ENCODE measurements at regions not wholly inside any gene's neighbourhood (a gene's known extent, or its start where the extent isn't known, plus 50 kb on each side); places are given as distances from the start of the nearest gene placed in this dataset.

DNA sequence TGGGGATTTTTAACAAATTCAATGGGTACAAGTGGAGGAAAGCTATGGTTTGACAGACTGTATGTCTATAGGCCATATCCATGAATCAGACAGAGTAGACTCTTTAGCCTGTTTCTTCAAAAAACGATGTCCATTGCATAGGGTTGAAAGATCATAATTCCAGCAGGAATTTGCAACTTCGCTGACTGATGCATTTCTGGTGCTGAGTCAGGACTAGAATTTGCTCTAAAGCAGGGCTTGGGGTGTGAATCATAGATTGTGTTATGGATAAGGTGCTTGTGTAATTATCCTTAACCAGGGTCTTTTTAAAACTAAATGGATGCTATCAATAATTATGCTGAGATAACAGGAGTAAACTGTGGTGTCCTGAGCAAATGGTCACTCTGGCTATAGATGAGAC lies 200.4 kb upstream of the TBC1D5 start:
- intact Hi-C loops (cut with DNase I) = no loop called here
- no peaks in the 10 kb centered on the region for H3K36me3 ChIP-seq
- H3K9me3 ChIP-seq = no peaks in the 10 kb centered on the region
- DNase-seq = no peak
- no peak overlapping the region for H3K27ac ChIP-seq
- TF ChIP-seq, protein P1, sequence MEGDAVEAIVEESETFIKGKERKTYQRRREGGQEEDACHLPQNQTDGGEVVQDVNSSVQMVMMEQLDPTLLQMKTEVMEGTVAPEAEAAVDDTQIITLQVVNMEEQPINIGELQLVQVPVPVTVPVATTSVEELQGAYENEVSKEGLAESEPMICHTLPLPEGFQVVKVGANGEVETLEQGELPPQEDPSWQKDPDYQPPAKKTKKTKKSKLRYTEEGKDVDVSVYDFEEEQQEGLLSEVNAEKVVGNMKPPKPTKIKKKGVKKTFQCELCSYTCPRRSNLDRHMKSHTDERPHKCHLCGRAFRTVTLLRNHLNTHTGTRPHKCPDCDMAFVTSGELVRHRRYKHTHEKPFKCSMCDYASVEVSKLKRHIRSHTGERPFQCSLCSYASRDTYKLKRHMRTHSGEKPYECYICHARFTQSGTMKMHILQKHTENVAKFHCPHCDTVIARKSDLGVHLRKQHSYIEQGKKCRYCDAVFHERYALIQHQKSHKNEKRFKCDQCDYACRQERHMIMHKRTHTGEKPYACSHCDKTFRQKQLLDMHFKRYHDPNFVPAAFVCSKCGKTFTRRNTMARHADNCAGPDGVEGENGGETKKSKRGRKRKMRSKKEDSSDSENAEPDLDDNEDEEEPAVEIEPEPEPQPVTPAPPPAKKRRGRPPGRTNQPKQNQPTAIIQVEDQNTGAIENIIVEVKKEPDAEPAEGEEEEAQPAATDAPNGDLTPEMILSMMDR (IDR thresholded peaks at IDR 0.05) = no peak
- TF ChIP-seq POLR2A (IDR thresholded peaks at IDR 0.05) = no peak
- TF ChIP-seq EP300 (IDR thresholded peaks at IDR 0.05) = no peak
- H3K4me3 ChIP-seq = no peak overlapping the region
- H3K27me3 ChIP-seq = no peaks in the 10 kb centered on the region
- 79 to 96% (median 86%) methylated on average over 2 of the region's 2 CpGs for WGBS, 3 donors
- no peaks in the 10 kb centered on the region for H3K4me1 ChIP-seq (ENCODE audit: insufficient read depth)

GRCh38 chr3:17941766-17942165 lies 199.3 kb upstream of the TBC1D5 start:
- TF ChIP-seq POLR2A (IDR thresholded peaks at IDR 0.05) = no peak
- TF ChIP-seq EP300 (IDR thresholded peaks at IDR 0.05) = no peak
- TF ChIP-seq, protein P1 (IDR thresholded peaks at IDR 0.05) = no peak
- no peak overlapping the region for H3K27ac ChIP-seq
- H3K9me3 ChIP-seq = no peaks in the 10 kb centered on the region
- no peak overlapping the region for H3K4me3 ChIP-seq
- intact Hi-C loops (cut with DNase I) = no loop called here
- no peaks in the 10 kb centered on the region for H3K27me3 ChIP-seq
- DNase-seq = no peak
- no peaks in the 10 kb centered on the region for H3K4me1 ChIP-seq (ENCODE audit: insufficient read depth)
- H3K36me3 ChIP-seq = no peaks in the 10 kb centered on the region

DNA sequence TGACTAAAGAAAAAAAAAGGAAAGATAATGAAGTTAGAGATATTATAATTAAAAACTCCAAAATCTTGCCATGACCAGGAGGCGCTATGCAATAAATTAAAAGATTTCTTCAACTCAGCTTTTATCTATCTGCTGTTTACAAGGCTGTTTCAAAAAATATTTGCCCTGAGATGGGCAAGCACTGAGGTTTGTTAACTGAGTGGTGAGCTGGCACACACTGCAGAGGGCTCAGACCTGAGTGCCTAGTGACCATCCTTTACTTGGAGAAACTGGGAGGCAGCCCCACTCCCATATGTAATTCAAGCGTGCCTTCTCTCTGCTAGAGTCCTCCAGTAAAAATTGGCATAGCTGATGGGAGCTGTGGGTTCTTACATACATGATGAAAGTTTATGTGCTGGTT lies 198.7 kb upstream of the TBC1D5 start:
- H3K36me3 ChIP-seq = no peaks in the 10 kb centered on the region
- 91 to 94% (median 94%) methylated on average over 2 of the region's 2 CpGs for WGBS, 3 donors
- intact Hi-C loops (cut with DNase I) = no loop called here
- no peak for DNase-seq
- H3K27ac ChIP-seq = no peak overlapping the region
- TF ChIP-seq, protein P1 (IDR thresholded peaks at IDR 0.05) = no peak
- no peaks in the 10 kb centered on the region for H3K4me1 ChIP-seq (ENCODE audit: insufficient read depth)
- no peaks in the 10 kb centered on the region for H3K27me3 ChIP-seq
- no peak overlapping the region for H3K4me3 ChIP-seq
- H3K9me3 ChIP-seq = no peaks in the 10 kb centered on the region

DNA sequence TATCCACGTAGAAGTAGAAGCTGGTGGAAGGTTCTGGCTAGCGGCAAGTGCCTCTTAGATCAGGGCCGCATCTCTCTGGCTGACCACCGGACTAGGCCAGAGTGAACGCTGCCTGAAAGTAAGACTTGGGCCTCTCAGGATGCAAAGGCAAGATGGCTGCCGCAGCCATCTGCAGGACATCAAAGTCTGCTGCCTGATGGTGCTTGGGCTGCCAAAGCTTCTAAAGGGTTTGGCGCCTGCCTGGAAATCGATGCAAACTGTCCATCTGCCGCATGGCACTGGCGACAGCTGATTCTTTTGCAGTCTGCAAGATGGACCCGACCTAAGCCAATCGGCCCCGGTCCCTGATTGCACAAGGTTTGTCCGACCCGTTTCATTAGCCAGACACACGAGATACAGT lies 196.7 kb upstream of the TBC1D5 start:
- intact Hi-C loops (cut with DNase I) = no loop called here
- no peaks in the 10 kb centered on the region for H3K27me3 ChIP-seq
- no peaks in the 10 kb centered on the region for H3K36me3 ChIP-seq
- H3K27ac ChIP-seq = no peak overlapping the region
- 96 to 98% (median 97%) methylated on average over 16 of the region's 16 CpGs for WGBS, 3 donors
- DNase-seq = no peak
- H3K4me3 ChIP-seq = no peak overlapping the region
- H3K9me3 ChIP-seq = no peaks in the 10 kb centered on the region
- TF ChIP-seq POLR2A (IDR thresholded peaks at IDR 0.05) (no peak), EP300 (IDR thresholded peaks at IDR 0.05) (no peak)
- TF ChIP-seq, protein P1 (IDR thresholded peaks at IDR 0.05) = no peak
- no peaks in the 10 kb centered on the region for H3K4me1 ChIP-seq (ENCODE audit: insufficient read depth)

DNA sequence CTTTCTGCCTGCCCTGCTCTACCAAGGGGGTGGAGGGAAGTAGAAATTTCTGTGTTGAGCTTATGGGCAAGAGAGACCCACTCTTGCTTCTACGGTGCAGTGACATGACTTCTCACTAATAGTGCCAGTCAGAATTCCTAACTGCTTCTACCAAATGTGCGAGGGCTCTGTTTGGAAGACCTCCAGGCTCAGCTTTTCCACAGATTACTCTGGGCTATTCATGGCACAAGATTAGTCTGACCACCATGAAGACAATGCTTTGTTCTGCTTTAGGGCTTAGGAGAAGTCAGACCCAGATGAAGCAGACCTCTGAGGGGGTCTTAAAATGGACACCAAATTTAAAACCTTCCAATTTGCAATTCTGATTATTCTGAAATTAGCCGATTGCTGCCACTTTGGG lies 195.9 kb upstream of the TBC1D5 start:
- H3K27ac ChIP-seq = no peak overlapping the region
- 84 to 97% (median 89%) methylated on average over 3 of the region's 3 CpGs for WGBS, 3 donors
- no peaks in the 10 kb centered on the region for H3K36me3 ChIP-seq
- H3K4me1 ChIP-seq (ENCODE audit: insufficient read depth) = no peaks in the 10 kb centered on the region
- H3K9me3 ChIP-seq = no peaks in the 10 kb centered on the region
- no peak overlapping the region for H3K4me3 ChIP-seq
- no peaks in the 10 kb centered on the region for H3K27me3 ChIP-seq
- intact Hi-C loops (cut with DNase I) = no loop called here
- TF ChIP-seq, protein P1 (IDR thresholded peaks at IDR 0.05) = no peak
- no peak for DNase-seq

Data from ovary (tissue), 7 donors.